Activated naive CD4-positive, alpha-beta T cell treated with anti-CD3 and anti-CD28 coated beads, Interleukin-2, amount 10 ng/mL, durations not matched to agents 7 days and 5 days (primary cell): ENCODE measurements at regions not wholly inside any gene's neighbourhood (a gene's known extent, or its start where the extent isn't known, plus 50 kb on each side); places are given as distances from the start of the nearest gene placed in this dataset.
"Not testable (repeated sequence)": the region's sequence is repeated elsewhere in the genome, so short reads cannot be mapped to it uniquely, and the experiment has no call there.

Experiments
- CTCF ChIA-PET: fragments of 350-600 bp; sonication (Branson Sonifier 250); formaldehyde crosslinking; loops from one replicate; lab custom pipeline; 2021; ENCODE audit warnings: antibody characterized with exemption; lab: Charles Lee
- DNase-seq: peaks from one replicate; pipeline ENCODE4 v3.0.0-alpha.2; 2020
- H3K27ac Mint-ChIP-seq: one replicate; pipeline ENCODE4 v1.8.0; 2021; ENCODE audit warnings: mild to moderate bottlenecking, moderate library complexity, mixed read lengths
- H3K27me3 Mint-ChIP-seq: one replicate; pipeline ENCODE4 v1.8.0; 2021; ENCODE audit warnings: mild to moderate bottlenecking, mixed read lengths
- H3K36me3 Mint-ChIP-seq: one replicate; pipeline ENCODE4 v1.8.0; 2021; ENCODE audit warnings: mixed read lengths
- H3K4me1 Mint-ChIP-seq: one replicate; pipeline ENCODE4 v1.8.0; 2021; ENCODE audit warnings: mixed read lengths
- H3K4me3 Mint-ChIP-seq: one replicate; pipeline ENCODE4 v1.8.0; 2021; ENCODE audit warnings: mild to moderate bottlenecking, moderate library complexity, mixed read lengths
- H3K9me3 Mint-ChIP-seq: one replicate; pipeline ENCODE4 v1.8.0; 2021; ENCODE audit warnings: mixed read lengths

- Mint-ChIP-seq H3K36me3 (no peaks in the 10 kb centered on the region), H3K4me3 (no peak overlapping the region), H3K27ac (no peak overlapping the region), H3K4me1 (no peaks in the 10 kb centered on the region), H3K27me3 (no peaks in the 10 kb centered on the region), H3K9me3 (peaks cover 1% of the 10 kb centered on the region)
- DNase-seq, result no peak
- CTCF ChIA-PET, result no interaction called here
Observed at GRCh38 chr7:13715534-13715933, 273.9 kb downstream of the ETV1 start.

- no peaks in the 10 kb centered on the region for H3K4me1 Mint-ChIP-seq
- no peak overlapping the region for H3K27ac Mint-ChIP-seq
- H3K9me3 Mint-ChIP-seq, result peaks cover 1% of the 10 kb centered on the region
- H3K36me3 Mint-ChIP-seq, result no peaks in the 10 kb centered on the region
- no peak overlapping the region for H3K4me3 Mint-ChIP-seq
- H3K27me3 Mint-ChIP-seq, result no peaks in the 10 kb centered on the region
- CTCF ChIA-PET, result no interaction called here
- DNase-seq, result no peak
Observed at GRCh38 chr7:13717031-13717430, 272.4 kb downstream of the ETV1 start.

- CTCF ChIA-PET, result no interaction called here
- no peaks in the 10 kb centered on the region for H3K27me3 Mint-ChIP-seq
Observed at GRCh38 chr7:13724191-13724976, 265.1 kb downstream of the ETV1 start.

GRCh38 chr7:13724977-13725566 is 264.4 kb downstream of the ETV1 start:
- CTCF ChIA-PET, result no interaction called here
- no peak overlapping the region for H3K4me3 Mint-ChIP-seq
- no peaks in the 10 kb centered on the region for H3K27me3 Mint-ChIP-seq
- H3K36me3 Mint-ChIP-seq, result no peaks in the 10 kb centered on the region
- no peak overlapping the region for H3K27ac Mint-ChIP-seq
- DNase-seq, result no peak
- H3K4me1 Mint-ChIP-seq, result no peaks in the 10 kb centered on the region
- H3K9me3 Mint-ChIP-seq, result no peaks in the 10 kb centered on the region

More at GRCh38 chr7:13724191-13724976, 265.1 kb downstream of the ETV1 start:
- DNase-seq, result no peak
- Mint-ChIP-seq H3K4me1 (no peaks in the 10 kb centered on the region), H3K36me3 (no peaks in the 10 kb centered on the region), H3K4me3 (no peak overlapping the region), H3K27ac (no peak overlapping the region), H3K9me3 (no peaks in the 10 kb centered on the region)

GRCh38 chr7:13725591-13725990 is 263.9 kb downstream of the ETV1 start:
- H3K27me3 Mint-ChIP-seq, result no peaks in the 10 kb centered on the region
- CTCF ChIA-PET, result no interaction called here
- no peaks in the 10 kb centered on the region for H3K4me1 Mint-ChIP-seq
- no peak overlapping the region for H3K27ac Mint-ChIP-seq
- no peak for DNase-seq
- H3K9me3 Mint-ChIP-seq, result no peaks in the 10 kb centered on the region
- no peak overlapping the region for H3K4me3 Mint-ChIP-seq
- H3K36me3 Mint-ChIP-seq, result no peaks in the 10 kb centered on the region

- H3K4me1 Mint-ChIP-seq, result no peaks in the 10 kb centered on the region
- H3K9me3 Mint-ChIP-seq, result no peaks in the 10 kb centered on the region
- no peaks in the 10 kb centered on the region for H3K27me3 Mint-ChIP-seq
- DNase-seq, result no peak
- H3K36me3 Mint-ChIP-seq, result no peaks in the 10 kb centered on the region
- H3K27ac Mint-ChIP-seq, result no peak overlapping the region
- no peak overlapping the region for H3K4me3 Mint-ChIP-seq
- CTCF ChIA-PET, result no interaction called here
Observed at GRCh38 chr7:13727279-13727678, 262.2 kb downstream of the ETV1 start.

GRCh38 chr7:13727751-13728150 is 261.7 kb downstream of the ETV1 start:
- Mint-ChIP-seq H3K36me3 (no peaks in the 10 kb centered on the region), H3K9me3 (no peaks in the 10 kb centered on the region), H3K27ac (no peak overlapping the region), H3K4me3 (no peak overlapping the region), H3K27me3 (no peaks in the 10 kb centered on the region), H3K4me1 (no peaks in the 10 kb centered on the region)
- no peak for DNase-seq
- CTCF ChIA-PET, result no interaction called here

- H3K4me3 Mint-ChIP-seq, DNase-seq, H3K4me1 Mint-ChIP-seq, CTCF ChIA-PET, H3K36me3 Mint-ChIP-seq, H3K27me3 Mint-ChIP-seq, H3K27ac Mint-ChIP-seq, H3K9me3 Mint-ChIP-seq: not testable (repeated sequence)
Observed at GRCh38 chr7:13728430-13728829, 261.0 kb downstream of the ETV1 start.

GRCh38 chr7:13731643-13732042 is 257.8 kb downstream of the ETV1 start:
- Mint-ChIP-seq H3K27me3 (no peaks in the 10 kb centered on the region), H3K4me3 (no peak overlapping the region), H3K9me3 (no peaks in the 10 kb centered on the region), H3K36me3 (no peaks in the 10 kb centered on the region), H3K4me1 (no peaks in the 10 kb centered on the region), H3K27ac (no peak overlapping the region)
- no peak for DNase-seq
- CTCF ChIA-PET, result no interaction called here

- Mint-ChIP-seq H3K27me3 (no peaks in the 10 kb centered on the region), H3K4me3 (no peak overlapping the region), H3K27ac (no peak overlapping the region), H3K4me1 (no peaks in the 10 kb centered on the region), H3K36me3 (no peaks in the 10 kb centered on the region), H3K9me3 (no peaks in the 10 kb centered on the region)
- CTCF ChIA-PET, result no interaction called here
- no peak for DNase-seq
Observed at GRCh38 chr7:13737563-13737962, 251.9 kb downstream of the ETV1 start.

- DNase-seq, result no peak
- CTCF ChIA-PET, result no interaction called here
- Mint-ChIP-seq H3K27ac (no peak overlapping the region), H3K36me3 (no peaks in the 10 kb centered on the region), H3K4me1 (no peaks in the 10 kb centered on the region), H3K9me3 (no peaks in the 10 kb centered on the region), H3K27me3 (no peaks in the 10 kb centered on the region), H3K4me3 (no peak overlapping the region)
Observed at GRCh38 chr7:13742126-13742525, 247.3 kb downstream of the ETV1 start.

GRCh38 chr7:13742811-13743210 is 246.7 kb downstream of the ETV1 start:
- Mint-ChIP-seq H3K4me1 (no peaks in the 10 kb centered on the region), H3K4me3 (no peak overlapping the region), H3K9me3 (no peaks in the 10 kb centered on the region), H3K27ac (no peak overlapping the region), H3K27me3 (no peaks in the 10 kb centered on the region), H3K36me3 (no peaks in the 10 kb centered on the region)
- CTCF ChIA-PET, result no interaction called here
- no peak for DNase-seq

- no peaks in the 10 kb centered on the region for H3K9me3 Mint-ChIP-seq
- CTCF ChIA-PET, result no interaction called here
- no peaks in the 10 kb centered on the region for H3K27me3 Mint-ChIP-seq
- H3K27ac Mint-ChIP-seq, result no peak overlapping the region
- no peak for DNase-seq
- H3K4me3 Mint-ChIP-seq, result no peak overlapping the region
- no peaks in the 10 kb centered on the region for H3K4me1 Mint-ChIP-seq
- no peaks in the 10 kb centered on the region for H3K36me3 Mint-ChIP-seq
Observed at GRCh38 chr7:13743226-13743625, 246.2 kb downstream of the ETV1 start.

GRCh38 chr7:13745530-13745929 is 243.9 kb downstream of the ETV1 start:
- H3K27me3 Mint-ChIP-seq, result no peaks in the 10 kb centered on the region
- CTCF ChIA-PET, result no interaction called here
- no peaks in the 10 kb centered on the region for H3K4me1 Mint-ChIP-seq
- H3K27ac Mint-ChIP-seq, result no peak overlapping the region
- no peak overlapping the region for H3K4me3 Mint-ChIP-seq
- DNase-seq, result no peak
- H3K9me3 Mint-ChIP-seq, result no peaks in the 10 kb centered on the region
- no peaks in the 10 kb centered on the region for H3K36me3 Mint-ChIP-seq

- H3K4me3 Mint-ChIP-seq, result no peak overlapping the region
- no peaks in the 10 kb centered on the region for H3K4me1 Mint-ChIP-seq
- DNase-seq, result no peak
- no peaks in the 10 kb centered on the region for H3K9me3 Mint-ChIP-seq
- H3K27ac Mint-ChIP-seq, result no peak overlapping the region
- CTCF ChIA-PET, result no interaction called here
- no peaks in the 10 kb centered on the region for H3K36me3 Mint-ChIP-seq
- no peaks in the 10 kb centered on the region for H3K27me3 Mint-ChIP-seq
Observed at GRCh38 chr7:13748998-13749397, 240.5 kb downstream of the ETV1 start.
